ENCODE measurements at regions not wholly inside any gene's neighbourhood (a gene's known extent, or its start where the extent isn't known, plus 50 kb on each side); places are given as distances from the start of the nearest gene placed in this dataset.

DNA sequence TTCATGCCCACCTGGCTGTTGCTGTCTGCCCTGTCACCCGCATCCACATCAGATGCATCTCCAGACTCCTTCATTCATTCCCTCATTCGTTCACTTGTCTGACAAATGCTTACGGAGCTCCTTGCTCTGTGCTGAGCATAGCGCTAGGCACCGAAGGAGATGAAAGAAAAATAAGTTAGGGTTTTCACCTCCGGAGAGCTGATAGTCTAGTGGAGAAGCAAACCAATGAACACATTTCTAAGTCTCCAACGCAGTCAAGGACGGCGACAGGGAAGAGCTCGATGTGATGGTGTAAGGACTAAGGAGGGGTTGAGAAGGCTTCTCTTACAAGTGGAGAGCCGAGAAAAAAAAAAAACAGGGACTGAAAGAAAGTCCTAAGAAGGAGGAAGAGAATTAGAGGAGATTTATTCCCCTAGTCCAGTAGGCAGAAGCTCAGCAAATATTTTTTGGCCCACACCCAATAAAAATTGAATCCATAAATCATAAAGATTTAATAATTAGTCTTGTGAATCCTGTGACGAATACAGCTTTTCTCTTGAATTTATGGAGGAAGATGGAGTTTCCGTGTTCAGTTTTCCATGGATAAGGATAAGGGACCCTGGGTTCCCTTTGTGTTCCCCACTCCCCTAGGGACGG is 127.2 kb upstream of the DLG1 start:
- Mint-ChIP-seq H3K4me1 (peaks cover 14% of the 10 kb centered on the region), H3K36me3 (ENCODE audit: low read depth) (no peaks in the 10 kb centered on the region), H3K4me3 (no peak overlapping the region), H3K9me3 (no peaks in the 10 kb centered on the region), H3K27me3 (ENCODE audit: low read depth) (peaks cover 4% of the 10 kb centered on the region), H3K27ac (ENCODE audit: unreplicated experiment) (no peak overlapping the region)
- TF ChIP-seq, protein P1, sequence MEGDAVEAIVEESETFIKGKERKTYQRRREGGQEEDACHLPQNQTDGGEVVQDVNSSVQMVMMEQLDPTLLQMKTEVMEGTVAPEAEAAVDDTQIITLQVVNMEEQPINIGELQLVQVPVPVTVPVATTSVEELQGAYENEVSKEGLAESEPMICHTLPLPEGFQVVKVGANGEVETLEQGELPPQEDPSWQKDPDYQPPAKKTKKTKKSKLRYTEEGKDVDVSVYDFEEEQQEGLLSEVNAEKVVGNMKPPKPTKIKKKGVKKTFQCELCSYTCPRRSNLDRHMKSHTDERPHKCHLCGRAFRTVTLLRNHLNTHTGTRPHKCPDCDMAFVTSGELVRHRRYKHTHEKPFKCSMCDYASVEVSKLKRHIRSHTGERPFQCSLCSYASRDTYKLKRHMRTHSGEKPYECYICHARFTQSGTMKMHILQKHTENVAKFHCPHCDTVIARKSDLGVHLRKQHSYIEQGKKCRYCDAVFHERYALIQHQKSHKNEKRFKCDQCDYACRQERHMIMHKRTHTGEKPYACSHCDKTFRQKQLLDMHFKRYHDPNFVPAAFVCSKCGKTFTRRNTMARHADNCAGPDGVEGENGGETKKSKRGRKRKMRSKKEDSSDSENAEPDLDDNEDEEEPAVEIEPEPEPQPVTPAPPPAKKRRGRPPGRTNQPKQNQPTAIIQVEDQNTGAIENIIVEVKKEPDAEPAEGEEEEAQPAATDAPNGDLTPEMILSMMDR (conservative IDR thresholded peaks at IDR 0.05): no peak
- no peak for DNase-seq (ENCODE audit: low read depth, low spot score)

DNA sequence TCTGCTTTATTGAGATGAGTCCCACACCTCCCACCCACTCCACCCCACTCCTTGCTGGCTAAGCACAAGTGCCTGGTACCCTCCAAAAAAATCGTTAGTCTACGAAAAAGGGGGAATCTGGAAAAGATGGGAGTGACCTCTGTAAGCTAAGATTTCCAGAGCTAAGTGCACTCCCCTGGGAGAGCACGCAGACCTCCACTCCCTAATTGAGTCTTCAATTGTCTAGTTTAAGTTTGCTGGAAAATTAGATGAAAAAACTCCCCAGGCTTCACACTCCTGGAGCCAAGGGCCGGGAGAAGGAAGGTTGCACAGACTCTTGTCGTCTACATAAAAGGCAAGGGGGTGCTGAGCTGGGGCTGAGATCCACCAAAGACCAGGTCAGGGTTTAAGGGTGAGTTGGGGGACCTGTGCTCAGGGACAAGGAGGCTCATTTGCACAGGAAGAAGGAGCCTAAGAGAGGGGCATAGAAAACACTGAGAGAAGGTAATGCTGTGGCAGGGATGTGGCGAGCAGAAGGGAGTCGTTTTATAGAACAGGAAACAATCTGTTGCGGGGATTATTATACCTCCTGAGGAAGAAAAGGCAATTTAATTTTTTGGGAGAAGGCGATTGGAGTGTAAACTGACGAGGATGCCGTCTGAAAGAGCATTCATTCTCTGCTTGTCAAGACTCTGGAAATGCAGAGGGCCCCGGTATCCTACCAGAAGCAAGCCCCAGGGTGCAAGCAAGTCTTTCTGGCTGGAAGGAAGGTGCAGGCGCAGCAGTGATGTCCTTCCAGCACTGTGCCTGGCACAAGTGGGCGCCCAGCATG is 126.5 kb upstream of the DLG1 start:
- H3K27ac Mint-ChIP-seq (ENCODE audit: unreplicated experiment): no peak overlapping the region
- H3K4me3 Mint-ChIP-seq: no peak overlapping the region
- no peak for DNase-seq (ENCODE audit: low read depth, low spot score)
- TF ChIP-seq, protein P1 (conservative IDR thresholded peaks at IDR 0.05): no peak
- peaks cover 14% of the 10 kb centered on the region for H3K4me1 Mint-ChIP-seq
- peaks cover 4% of the 10 kb centered on the region for H3K27me3 Mint-ChIP-seq (ENCODE audit: low read depth)
- H3K36me3 Mint-ChIP-seq (ENCODE audit: low read depth): no peaks in the 10 kb centered on the region
- H3K9me3 Mint-ChIP-seq: no peaks in the 10 kb centered on the region

DNA sequence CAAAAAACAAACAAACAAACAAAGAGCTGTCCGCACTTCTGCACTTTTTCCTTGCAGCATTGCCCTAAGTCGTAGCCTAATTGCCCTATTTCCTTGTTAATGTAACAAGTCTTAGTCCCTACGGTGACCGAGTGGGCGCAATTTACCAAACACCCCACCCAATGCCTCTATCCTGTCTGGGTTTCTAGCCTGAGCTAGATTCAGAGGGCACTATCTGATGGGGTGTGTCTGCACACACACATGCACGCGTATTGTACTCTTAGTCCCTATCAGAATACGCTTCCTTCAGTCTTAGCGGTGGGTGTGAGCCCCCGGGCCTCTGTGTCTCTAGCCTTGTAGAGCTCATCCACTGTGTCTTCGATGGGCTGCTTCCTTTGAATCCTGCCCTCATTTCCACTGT is 125.9 kb upstream of the DLG1 start:
- Mint-ChIP-seq H3K36me3 (ENCODE audit: low read depth) (no peaks in the 10 kb centered on the region), H3K9me3 (no peaks in the 10 kb centered on the region), H3K4me1 (peaks cover 14% of the 10 kb centered on the region), H3K27ac (ENCODE audit: unreplicated experiment) (no peak overlapping the region), H3K27me3 (ENCODE audit: low read depth) (peaks cover 4% of the 10 kb centered on the region), H3K4me3 (no peak overlapping the region)
- DNase-seq (ENCODE audit: low read depth, low spot score): no peak
- TF ChIP-seq, protein P1 (conservative IDR thresholded peaks at IDR 0.05): no peak

DNA sequence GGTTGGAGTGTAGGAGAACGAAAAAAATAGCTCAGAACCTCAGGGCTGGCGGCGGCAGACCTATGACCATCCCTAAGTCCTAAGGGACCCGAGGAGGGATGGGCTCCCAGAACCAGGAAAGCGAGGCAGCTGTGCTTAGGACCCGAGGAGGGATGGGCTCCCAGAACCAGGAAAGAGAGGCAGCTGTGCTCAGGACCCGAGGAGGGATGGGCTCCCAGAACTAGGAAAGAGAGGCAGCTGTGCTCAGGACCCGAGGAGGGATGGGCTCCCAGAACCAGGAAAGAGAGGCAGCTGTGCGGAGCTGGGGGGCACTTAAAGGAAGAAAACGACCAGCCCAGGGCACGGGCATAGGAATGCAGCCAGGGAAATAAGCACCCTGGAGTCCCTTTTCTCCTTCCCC is 125.0 kb upstream of the DLG1 start:
- H3K27ac Mint-ChIP-seq (ENCODE audit: unreplicated experiment): no peak overlapping the region
- TF ChIP-seq, protein P1 (conservative IDR thresholded peaks at IDR 0.05): no peak
- no peaks in the 10 kb centered on the region for H3K27me3 Mint-ChIP-seq (ENCODE audit: low read depth)
- no peak for DNase-seq (ENCODE audit: low read depth, low spot score)
- no peaks in the 10 kb centered on the region for H3K36me3 Mint-ChIP-seq (ENCODE audit: low read depth)
- peaks cover 5% of the 10 kb centered on the region for H3K4me1 Mint-ChIP-seq
- H3K4me3 Mint-ChIP-seq: no peak overlapping the region
- H3K9me3 Mint-ChIP-seq: no peaks in the 10 kb centered on the region

DNA sequence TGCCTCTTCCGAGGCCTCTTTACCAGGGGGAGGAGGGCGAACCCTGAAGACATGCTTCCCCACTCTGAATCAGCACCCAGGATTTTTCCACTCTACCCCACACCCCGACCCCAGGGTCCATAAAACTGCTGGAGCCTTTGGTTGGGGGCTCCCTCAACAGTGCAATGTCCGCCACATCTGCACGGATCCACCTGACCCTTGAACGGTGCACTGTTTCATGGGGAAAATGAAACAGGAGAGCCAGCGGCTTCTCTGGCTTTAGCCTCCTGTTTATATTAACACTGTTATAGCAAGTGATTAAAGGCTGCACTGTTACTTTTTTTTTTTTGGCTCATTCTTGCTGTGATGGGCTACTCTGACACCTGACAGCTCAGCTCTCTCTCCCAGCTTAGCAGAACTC is 124.1 kb upstream of the DLG1 start:
- H3K4me1 Mint-ChIP-seq: no peaks in the 10 kb centered on the region
- DNase-seq (ENCODE audit: low read depth, low spot score): no peak
- TF ChIP-seq, protein P1 (conservative IDR thresholded peaks at IDR 0.05): no peak
- H3K4me3 Mint-ChIP-seq: no peak overlapping the region
- no peaks in the 10 kb centered on the region for H3K9me3 Mint-ChIP-seq
- no peaks in the 10 kb centered on the region for H3K27me3 Mint-ChIP-seq (ENCODE audit: low read depth)
- no peak overlapping the region for H3K27ac Mint-ChIP-seq (ENCODE audit: unreplicated experiment)
- H3K36me3 Mint-ChIP-seq (ENCODE audit: low read depth): no peaks in the 10 kb centered on the region
